GM18909 (cell line): ENCODE measurements at regions not wholly inside any gene's neighbourhood (a gene's known extent, or its start where the extent isn't known, plus 50 kb on each side); places are given as distances from the start of the nearest gene placed in this dataset.

ENCODE experiments used
- ATAC-seq: cut with Tn5 transposase; IDR thresholded peaks from one replicate; pipeline ENCODE4 v1.9.1; 2021; ENCODE audit warnings: mild to moderate bottlenecking; ENCODE audit not compliant: unreplicated experiment, poor library complexity

- no peak for ATAC-seq
Observed at GRCh38 chr1:214193691-214194090, 87.3 kb upstream of the SMYD2 start.

GRCh38 chr1:214198571-214198970, 82.4 kb upstream of the SMYD2 start:
- ATAC-seq = no peak

- ATAC-seq = no peak
Observed at GRCh38 chr1:214199585-214199984, 81.4 kb upstream of the SMYD2 start.

- ATAC-seq = no peak
Observed at GRCh38 chr1:214202992-214203391, 78.0 kb upstream of the SMYD2 start.

DNA sequence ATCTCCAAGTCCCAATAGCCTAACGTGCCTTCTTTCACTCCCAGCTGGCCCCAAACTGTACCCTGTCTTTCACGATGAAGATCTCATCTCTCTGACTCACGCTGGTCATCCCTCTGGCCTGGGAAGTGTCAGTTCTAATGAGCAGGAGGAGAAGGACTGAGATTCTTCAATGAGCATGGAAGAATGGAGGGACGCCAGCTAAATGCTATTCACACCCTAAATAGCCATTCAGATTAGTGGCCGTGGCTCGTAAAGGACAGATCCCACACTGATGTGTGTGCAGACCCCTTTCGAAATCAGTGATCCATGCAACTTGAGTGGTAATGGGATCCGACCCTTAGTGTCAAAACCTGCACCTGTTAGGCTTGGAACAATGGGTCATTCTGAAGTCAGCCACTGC, 75.9 kb upstream of the SMYD2 start:
- ATAC-seq = no peak

- no peak for ATAC-seq
Observed at GRCh38 chr1:214208460-214208859, 72.5 kb upstream of the SMYD2 start.

DNA sequence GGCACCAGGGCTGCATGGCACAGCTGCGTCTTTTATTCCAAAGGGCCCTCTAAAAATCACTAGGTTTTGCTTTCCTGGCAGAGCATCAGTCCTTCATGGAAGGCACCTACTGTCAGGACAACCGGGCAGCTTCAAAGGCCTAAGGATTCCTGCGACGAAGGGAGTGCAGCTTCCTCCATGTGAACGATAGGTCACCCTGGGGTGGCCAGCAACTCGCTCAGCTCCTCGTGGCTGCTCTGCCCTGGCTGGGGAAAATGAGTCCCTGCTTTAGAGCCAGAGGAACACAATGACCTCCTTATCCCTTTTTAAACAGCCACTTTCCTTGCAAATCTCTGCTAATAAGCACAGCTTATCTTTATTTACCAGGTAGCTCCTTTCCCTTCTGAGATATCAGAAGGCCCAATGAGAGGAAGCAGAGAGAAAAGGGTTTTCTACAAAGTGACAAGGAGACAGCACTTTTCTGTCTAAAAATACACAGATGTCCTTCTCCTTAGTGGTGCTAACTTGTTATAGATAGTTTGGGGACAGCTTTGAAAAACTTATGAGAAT, 71.6 kb upstream of the SMYD2 start:
- no peak for ATAC-seq

DNA sequence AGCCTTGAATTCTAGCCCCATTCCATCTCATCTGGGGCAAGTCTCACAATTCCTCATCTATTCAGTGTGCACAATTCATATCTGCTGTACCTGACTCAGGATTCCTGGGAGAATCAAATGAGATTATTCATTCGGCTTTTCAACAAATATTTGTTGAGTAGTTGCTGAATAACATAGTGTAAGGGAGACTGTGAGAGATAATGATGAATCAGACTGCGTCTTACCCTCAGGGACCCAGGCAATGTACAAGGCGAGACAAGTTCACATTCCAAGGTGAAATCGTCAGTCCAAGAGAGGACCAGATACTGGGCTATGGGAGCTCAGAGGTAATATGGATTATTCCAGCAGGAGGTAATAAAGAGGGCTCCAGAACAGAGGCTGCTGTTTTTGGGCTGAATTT, 67.8 kb upstream of the SMYD2 start:
- no peak for ATAC-seq

GRCh38 chr1:214214851-214215250, 66.1 kb upstream of the SMYD2 start:
- no peak for ATAC-seq

GRCh38 chr1:214215583-214215982, 65.4 kb upstream of the SMYD2 start:
- no peak for ATAC-seq

DNA sequence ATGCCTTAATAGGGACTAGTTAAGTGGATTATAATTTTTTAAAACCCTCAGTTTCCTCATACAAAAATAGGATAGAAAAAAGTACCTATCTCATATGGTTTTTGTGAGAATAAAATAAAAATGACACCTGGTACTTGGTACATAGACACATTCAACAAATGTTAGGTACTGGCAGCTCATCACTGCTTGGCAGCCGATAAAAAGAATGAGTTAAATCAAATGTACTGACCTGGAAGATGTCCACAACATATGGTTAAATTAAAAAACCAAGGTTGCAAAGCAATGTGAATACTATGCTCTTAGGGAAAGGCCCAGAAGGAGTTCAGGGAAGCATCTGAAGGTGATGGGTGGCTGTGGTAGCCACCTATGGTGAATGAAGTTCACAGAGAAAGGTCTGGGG, 64.9 kb upstream of the SMYD2 start:
- no peak for ATAC-seq

- ATAC-seq = no peak
Observed at GRCh38 chr1:214216779-214217178, 64.2 kb upstream of the SMYD2 start.

GRCh38 chr1:214219902-214220301, 61.1 kb upstream of the SMYD2 start:
- ATAC-seq = no peak

DNA sequence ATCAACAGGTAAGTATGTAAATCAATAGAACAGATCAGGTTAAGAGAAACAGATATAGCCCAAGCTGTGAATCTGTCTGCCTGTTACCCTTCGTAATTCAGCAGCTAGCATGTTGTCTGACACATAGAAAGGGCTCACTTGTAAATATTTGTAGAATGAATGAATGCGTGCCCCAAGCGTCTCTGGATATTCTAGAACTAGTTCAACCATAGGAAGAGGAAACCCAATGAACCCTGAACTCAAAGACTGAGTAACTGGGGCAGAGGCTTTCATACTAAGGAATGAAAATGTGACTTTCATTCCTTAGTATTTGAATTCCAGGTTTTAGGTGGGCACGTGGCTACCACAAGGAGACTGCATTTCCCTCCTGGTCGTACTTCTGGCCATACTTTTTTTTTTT, 60.1 kb upstream of the SMYD2 start:
- no peak for ATAC-seq

- ATAC-seq = no peak
Observed at GRCh38 chr1:214224611-214225354, 56.2 kb upstream of the SMYD2 start.

GRCh38 chr1:214228976-214229375, 52.0 kb upstream of the SMYD2 start:
- no peak for ATAC-seq

DNA sequence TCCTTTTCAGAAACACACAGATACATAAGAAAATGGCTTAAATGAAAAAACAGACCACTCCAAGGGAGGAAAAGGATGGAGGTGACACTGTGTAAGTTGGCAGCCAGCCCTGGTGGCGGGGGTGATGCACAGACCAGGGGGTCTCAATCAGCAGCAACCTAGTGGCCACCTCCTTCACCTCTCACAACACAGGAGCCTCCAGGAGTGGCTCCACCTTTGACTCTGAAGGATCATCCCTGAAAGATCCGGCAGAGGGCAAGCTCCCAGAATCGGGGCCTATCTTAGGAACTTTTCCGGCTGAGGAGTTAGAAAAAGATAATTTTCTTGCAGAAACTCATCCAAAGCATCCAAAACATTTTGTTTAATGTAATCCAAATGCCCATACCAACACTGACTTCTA, 51.2 kb upstream of the SMYD2 start:
- no peak for ATAC-seq
